ENCODE measurements at regions not wholly inside any gene's neighbourhood (a gene's known extent, or its start where the extent isn't known, plus 50 kb on each side); places are given as distances from the start of the nearest gene placed in this dataset.

- TF ChIP-seq MAZ (IDR thresholded peaks at IDR 0.05; ENCODE audit: borderline replicate concordance, low read depth, low read length): no peak
- TF ChIP-seq MAZ (CRISPR knock-in tag; IDR thresholded peaks at IDR 0.05; ENCODE audit: low read depth): peak; percentile 87
- no peak; the same call in 1 of the 2 replicates for TF ChIP-seq ZNF646 (CRISPR knock-in tag; IDR thresholded peaks at IDR 0.05)
- no peak for TF ChIP-seq TIGD3 (CRISPR knock-in tag; IDR thresholded peaks at IDR 0.05; ENCODE audit: borderline replicate concordance)
- TF ChIP-seq ZNF431 (CRISPR knock-in tag; IDR thresholded peaks at IDR 0.05; ENCODE audit: borderline replicate concordance, low read depth): peak; percentile 82; the same call in 1 of the 2 replicates
- TF ChIP-seq FOXC1 (CRISPR knock-in tag; IDR thresholded peaks at IDR 0.05; ENCODE audit: borderline replicate concordance): peak; percentile 94; the same call in 1 of the 2 replicates
- no peak for TF ChIP-seq IRX3 (CRISPR knock-in tag; IDR thresholded peaks at IDR 0.05; ENCODE audit: borderline replicate concordance, low read depth)
- peak; percentile 91 for TF ChIP-seq BORCS8-MEF2B (CRISPR knock-in tag; IDR thresholded peaks at IDR 0.05)
- peak; percentile 82; the same call in 1 of the 2 replicates for TF ChIP-seq ZNF556 (CRISPR knock-in tag; IDR thresholded peaks at IDR 0.05; ENCODE audit: borderline replicate concordance)
- TF ChIP-seq ZNF230 (CRISPR knock-in tag; IDR thresholded peaks at IDR 0.05): peak; percentile 70; the same call in 1 of the 2 replicates
- peak; percentile 69 for TF ChIP-seq ZNF883 (CRISPR knock-in tag; IDR thresholded peaks at IDR 0.05; ENCODE audit: not compliant biosample characterization)
- TF ChIP-seq LRRFIP1 (CRISPR knock-in tag; conservative IDR thresholded peaks at IDR 0.05): no peak
- TF ChIP-seq ZNF280D (CRISPR knock-in tag; IDR thresholded peaks at IDR 0.05): peak; percentile 96
- TF ChIP-seq ZFP62 (CRISPR knock-in tag; IDR thresholded peaks at IDR 0.05): no peak
- no peak for TF ChIP-seq TEAD2 (CRISPR knock-in tag; IDR thresholded peaks at IDR 0.05)
- peak; percentile 90 for TF ChIP-seq SAP130 (CRISPR knock-in tag; IDR thresholded peaks at IDR 0.05; ENCODE audit: low read depth)
These were observed 85.4 kb upstream of the CPEB4 start (continued) for GRCh38 chr5:173802670-173803165.

Data from HepG2 (cell line).